Body of pancreas (tissue), 4 donors: ENCODE measurements at regions not wholly inside any gene's neighbourhood (a gene's known extent, or its start where the extent isn't known, plus 50 kb on each side); places are given as distances from the start of the nearest gene placed in this dataset.

Source experiments
- POLR2A ChIP-seq, 3 donors: fragments of 450-650 bp; IDR thresholded peaks; one replicate each; pipeline ENCODE4 v1.6.1; 2016; ENCODE audit warnings: antibody characterized with exemption in 3 of 3, mild to moderate bottlenecking in 2 of 3
- TF ChIP-seq, protein P1 (sequence below), 7 experiments: fragments of 450-650 bp in 4 of 7; fragments of 200-600 bp in 3 of 7; sonication (generic) in 3 of 7; IDR thresholded peaks; one replicate each; pipeline ENCODE4 v1.5.1; 2016 to 2019; ENCODE audit warnings: antibody characterized with exemption in 7 of 7

DNA sequence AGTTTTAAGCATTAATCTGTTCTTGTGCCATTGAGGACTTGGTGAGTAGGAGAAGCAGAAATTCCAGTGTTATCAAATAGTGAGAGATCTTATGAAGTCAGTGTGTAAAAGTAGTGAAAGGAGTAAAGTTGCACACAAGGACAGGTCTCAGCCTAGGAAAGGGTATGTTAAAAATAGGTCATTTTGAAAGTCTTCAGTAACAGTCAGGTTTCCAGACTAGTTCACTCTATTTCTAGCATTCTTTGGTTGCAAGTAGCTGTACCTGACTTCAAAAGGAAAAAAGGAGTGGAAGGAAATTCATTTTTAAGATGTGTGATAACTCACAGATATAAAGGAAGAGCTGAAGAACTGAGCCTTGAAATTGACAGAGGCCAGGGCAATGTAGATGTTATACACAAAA is 250.1 kb upstream of the SATB1 start:
- TF ChIP-seq, protein P1, sequence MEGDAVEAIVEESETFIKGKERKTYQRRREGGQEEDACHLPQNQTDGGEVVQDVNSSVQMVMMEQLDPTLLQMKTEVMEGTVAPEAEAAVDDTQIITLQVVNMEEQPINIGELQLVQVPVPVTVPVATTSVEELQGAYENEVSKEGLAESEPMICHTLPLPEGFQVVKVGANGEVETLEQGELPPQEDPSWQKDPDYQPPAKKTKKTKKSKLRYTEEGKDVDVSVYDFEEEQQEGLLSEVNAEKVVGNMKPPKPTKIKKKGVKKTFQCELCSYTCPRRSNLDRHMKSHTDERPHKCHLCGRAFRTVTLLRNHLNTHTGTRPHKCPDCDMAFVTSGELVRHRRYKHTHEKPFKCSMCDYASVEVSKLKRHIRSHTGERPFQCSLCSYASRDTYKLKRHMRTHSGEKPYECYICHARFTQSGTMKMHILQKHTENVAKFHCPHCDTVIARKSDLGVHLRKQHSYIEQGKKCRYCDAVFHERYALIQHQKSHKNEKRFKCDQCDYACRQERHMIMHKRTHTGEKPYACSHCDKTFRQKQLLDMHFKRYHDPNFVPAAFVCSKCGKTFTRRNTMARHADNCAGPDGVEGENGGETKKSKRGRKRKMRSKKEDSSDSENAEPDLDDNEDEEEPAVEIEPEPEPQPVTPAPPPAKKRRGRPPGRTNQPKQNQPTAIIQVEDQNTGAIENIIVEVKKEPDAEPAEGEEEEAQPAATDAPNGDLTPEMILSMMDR (IDR thresholded peaks at IDR 0.05) = no peak
- no peak for TF ChIP-seq POLR2A (IDR thresholded peaks at IDR 0.05)
